GM13977 (cell line): ENCODE measurements at regions not wholly inside any gene's neighbourhood (a gene's known extent, or its start where the extent isn't known, plus 50 kb on each side); places are given as distances from the start of the nearest gene placed in this dataset.
"Not testable (repeated sequence)": the region's sequence is repeated elsewhere in the genome, so short reads cannot be mapped to it uniquely, and the experiment has no call there.

Experiments used
- DNase-seq: peaks from one replicate; pipeline ENCODE4 v3.0.0; 2012; ENCODE audit warnings: low spot score
- in situ Hi-C: fragments of 300-500 bp; cut with MboI; formaldehyde crosslinking; loops from one replicate; pipeline ENCODE4 v1.12.0; 2022; ENCODE audit warnings: low sequenced_read_pairs, low pct_unique_long_range_greater_than_20kb, mixed read lengths, inconsistent platforms; ENCODE audit not compliant: unreplicated experiment
- TF ChIP-seq, protein P1 (sequence below): IDR thresholded peaks from 2 replicates; pipeline ENCODE4 v1.5.1; 2012; ENCODE audit warnings: mild to moderate bottlenecking, control low read depth; ENCODE audit not compliant: insufficient read depth; ENCODE audit errors: extremely low read depth, missing control alignments

DNA sequence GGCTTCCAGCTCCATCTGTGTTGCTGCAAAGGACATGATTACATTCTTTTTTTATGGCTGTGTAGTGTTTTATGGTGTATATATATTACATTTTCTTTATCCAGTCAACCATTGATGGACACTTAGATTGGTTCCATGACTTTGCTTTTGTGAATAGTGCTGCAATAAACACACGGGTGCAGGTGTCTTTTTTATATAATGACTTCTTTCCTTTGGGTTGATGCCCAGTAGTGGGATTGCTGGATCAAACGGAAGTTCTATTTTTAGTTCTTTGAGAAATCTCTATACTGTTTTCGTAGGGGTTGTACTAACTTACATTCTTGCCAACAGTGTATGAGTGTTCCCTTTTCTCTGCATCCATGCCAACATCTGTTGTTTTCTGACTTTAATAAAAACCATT, 189.7 kb downstream of the ACTR3B start:
- in situ Hi-C loops: no loop called here
- TF ChIP-seq, protein P1, sequence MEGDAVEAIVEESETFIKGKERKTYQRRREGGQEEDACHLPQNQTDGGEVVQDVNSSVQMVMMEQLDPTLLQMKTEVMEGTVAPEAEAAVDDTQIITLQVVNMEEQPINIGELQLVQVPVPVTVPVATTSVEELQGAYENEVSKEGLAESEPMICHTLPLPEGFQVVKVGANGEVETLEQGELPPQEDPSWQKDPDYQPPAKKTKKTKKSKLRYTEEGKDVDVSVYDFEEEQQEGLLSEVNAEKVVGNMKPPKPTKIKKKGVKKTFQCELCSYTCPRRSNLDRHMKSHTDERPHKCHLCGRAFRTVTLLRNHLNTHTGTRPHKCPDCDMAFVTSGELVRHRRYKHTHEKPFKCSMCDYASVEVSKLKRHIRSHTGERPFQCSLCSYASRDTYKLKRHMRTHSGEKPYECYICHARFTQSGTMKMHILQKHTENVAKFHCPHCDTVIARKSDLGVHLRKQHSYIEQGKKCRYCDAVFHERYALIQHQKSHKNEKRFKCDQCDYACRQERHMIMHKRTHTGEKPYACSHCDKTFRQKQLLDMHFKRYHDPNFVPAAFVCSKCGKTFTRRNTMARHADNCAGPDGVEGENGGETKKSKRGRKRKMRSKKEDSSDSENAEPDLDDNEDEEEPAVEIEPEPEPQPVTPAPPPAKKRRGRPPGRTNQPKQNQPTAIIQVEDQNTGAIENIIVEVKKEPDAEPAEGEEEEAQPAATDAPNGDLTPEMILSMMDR: no peak
- no peak for DNase-seq

DNA sequence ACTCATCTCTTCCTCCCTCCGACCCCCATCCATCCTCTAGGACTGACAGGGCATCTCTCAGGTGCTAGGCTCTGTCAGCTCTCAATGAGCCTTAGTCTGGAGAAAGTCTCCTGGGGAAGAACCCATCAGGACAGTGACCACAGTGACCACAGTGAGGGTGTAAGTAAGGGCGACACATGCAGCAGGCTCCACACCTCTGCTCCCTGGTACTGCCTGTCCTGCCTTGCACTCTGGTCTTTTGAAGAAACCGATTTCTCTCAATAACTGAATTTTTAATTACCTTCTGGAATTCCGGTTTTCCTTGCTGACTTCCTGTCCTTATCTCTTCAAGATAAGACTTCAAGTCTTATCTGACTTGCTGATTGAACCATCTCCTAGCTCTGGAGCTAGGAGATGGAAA, 190.2 kb downstream of the ACTR3B start:
- TF ChIP-seq, protein P1: no peak
- in situ Hi-C loops: no loop called here
- no peak for DNase-seq

DNA sequence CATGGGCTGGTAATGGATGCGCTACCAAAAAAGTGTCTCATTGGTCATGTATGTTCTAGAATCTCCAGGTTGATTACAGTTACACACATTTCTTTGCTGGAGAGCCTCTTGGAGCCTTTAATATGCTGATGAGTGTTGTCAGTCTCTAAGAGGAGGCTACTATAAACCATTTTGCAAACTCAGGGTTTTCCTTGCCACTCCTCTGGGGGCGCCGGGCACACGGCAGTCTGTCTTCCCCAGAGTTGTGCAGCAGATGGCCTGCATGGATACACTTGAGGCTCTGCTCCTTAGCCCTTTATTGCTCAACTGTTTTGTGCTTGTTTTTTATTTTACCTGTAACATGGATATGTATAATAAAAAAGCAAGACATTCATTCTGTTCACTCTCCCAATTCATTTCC, 196.5 kb downstream of the ACTR3B start:
- TF ChIP-seq, protein P1: no peak
- in situ Hi-C loops: no loop called here
- no peak for DNase-seq

GRCh38 chr7:152959610-152960009, 200.1 kb downstream of the ACTR3B start:
- no peak for DNase-seq
- TF ChIP-seq, protein P1: no peak
- in situ Hi-C loops: no loop called here

DNA sequence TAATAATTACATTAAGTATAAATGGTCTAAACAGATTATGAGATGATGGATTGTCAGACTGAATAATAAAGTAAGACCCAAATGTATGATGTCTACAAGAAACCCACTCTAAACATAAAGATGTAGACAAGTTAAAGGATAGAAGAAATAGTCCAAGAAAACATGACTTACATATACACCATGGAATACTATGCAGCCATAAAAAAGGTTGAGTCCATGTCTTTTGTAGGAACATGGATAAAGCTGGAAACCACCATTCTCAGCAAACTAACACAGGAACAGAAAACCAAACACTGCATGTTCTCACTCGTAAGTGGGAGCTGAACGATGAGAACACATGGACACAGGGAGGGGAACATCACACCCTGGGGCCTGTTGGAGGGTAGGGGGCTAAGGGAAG, 202.2 kb downstream of the ACTR3B start:
- DNase-seq, in situ Hi-C loops: not testable (repeated sequence)

DNA sequence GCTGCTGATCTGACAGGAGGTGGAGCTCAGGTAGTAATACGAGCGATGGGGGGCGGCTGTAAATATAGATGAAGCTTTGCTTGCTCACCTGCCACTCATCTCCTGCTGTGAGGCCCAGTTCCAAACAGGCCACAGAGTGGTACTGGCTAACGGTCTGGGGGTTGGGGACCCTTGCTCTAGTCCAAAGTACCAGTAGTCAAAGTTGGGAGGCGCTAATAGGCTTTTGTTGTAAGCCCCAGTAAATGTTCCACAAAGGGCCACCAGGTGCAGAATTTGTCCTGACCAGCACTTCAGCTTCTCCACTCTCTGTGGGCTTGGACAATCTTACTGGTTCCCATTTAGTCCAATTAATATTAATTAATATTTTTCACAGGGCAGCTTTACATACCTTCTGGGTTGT, 206.6 kb downstream of the ACTR3B start:
- TF ChIP-seq, protein P1: no peak
- in situ Hi-C loops: no loop called here
- DNase-seq: no peak

GRCh38 chr7:152967958-152968357, 208.4 kb downstream of the ACTR3B start:
- TF ChIP-seq, protein P1: no peak
- in situ Hi-C loops: no loop called here
- DNase-seq: no peak
